ENCODE measurements at regions not wholly inside any gene's neighbourhood (a gene's known extent, or its start where the extent isn't known, plus 50 kb on each side); places are given as distances from the start of the nearest gene placed in this dataset.

- TF ChIP-seq CTCF (IDR thresholded peaks at IDR 0.05) (no peak), POLR2A (IDR thresholded peaks at IDR 0.05) (no peak)
These were observed 677.1 kb upstream of the DDX18 start for GRCh38 chr2:117137371-117137770.
